ENCODE measurements at regions not wholly inside any gene's neighbourhood (a gene's known extent, or its start where the extent isn't known, plus 50 kb on each side); places are given as distances from the start of the nearest gene placed in this dataset.

DNA sequence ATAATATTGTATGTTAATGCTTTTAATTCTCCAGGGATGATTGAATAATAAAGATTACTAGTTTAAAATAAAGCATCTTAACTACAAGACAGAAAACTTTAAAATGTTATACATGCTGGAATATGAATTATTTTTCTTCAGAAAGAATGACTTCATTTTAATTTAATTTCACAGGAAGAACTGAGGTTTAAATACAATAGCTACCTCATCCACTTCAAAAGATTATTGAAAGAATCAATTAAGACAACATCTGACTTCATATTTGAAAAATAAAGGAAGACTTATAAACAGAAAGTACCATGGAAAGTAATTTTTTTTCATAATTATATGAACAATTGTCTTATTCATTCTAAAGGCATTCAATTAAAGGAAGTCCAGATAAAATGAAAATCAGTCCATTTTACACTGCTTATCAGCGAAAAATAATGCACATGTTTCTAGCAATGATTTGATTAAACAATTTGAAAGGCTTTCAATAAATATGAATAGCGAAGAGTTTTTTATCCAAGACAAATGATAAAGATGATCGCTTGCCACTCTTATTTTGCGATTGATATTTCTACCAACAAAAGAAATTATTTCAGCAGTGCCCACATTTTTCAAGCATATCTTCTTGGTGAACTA lies 368.5 kb upstream of the OPRM1 start:
- Histone ChIP-seq H3K4me3 (no peak overlapping the region), H3K4me1 (no peaks in the 10 kb centered on the region), H3K27me3 (no peaks in the 10 kb centered on the region), H3K9me3 (no peaks in the 10 kb centered on the region), H3K27ac (no peak overlapping the region), H3K36me3 (no peaks in the 10 kb centered on the region)
- DNase-seq: no peak
- TF ChIP-seq, protein P1, sequence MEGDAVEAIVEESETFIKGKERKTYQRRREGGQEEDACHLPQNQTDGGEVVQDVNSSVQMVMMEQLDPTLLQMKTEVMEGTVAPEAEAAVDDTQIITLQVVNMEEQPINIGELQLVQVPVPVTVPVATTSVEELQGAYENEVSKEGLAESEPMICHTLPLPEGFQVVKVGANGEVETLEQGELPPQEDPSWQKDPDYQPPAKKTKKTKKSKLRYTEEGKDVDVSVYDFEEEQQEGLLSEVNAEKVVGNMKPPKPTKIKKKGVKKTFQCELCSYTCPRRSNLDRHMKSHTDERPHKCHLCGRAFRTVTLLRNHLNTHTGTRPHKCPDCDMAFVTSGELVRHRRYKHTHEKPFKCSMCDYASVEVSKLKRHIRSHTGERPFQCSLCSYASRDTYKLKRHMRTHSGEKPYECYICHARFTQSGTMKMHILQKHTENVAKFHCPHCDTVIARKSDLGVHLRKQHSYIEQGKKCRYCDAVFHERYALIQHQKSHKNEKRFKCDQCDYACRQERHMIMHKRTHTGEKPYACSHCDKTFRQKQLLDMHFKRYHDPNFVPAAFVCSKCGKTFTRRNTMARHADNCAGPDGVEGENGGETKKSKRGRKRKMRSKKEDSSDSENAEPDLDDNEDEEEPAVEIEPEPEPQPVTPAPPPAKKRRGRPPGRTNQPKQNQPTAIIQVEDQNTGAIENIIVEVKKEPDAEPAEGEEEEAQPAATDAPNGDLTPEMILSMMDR (IDR thresholded peaks at IDR 0.05): no peak
- TF ChIP-seq POLR2A (IDR thresholded peaks at IDR 0.05): no peak

DNA sequence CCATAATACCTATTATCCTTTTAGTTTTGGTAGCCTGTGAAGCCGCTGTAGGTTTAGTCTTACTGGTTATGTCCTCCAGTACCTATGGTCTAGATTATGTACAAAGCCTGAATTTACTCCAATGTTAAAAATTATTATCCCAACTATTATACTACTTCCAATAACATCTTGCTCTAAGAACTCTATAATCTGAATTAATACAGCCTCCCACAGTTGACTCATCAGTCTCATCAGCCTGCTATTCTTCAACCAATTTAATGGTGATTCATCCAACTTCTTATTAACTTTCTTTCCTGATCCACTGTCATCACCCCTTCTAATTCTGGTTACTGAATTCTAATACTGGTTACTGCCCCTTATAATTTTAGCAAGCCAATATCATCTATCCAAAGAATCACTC lies 370.3 kb upstream of the OPRM1 start:
- H3K4me3 ChIP-seq: no peak overlapping the region
- TF ChIP-seq POLR2A (IDR thresholded peaks at IDR 0.05): no peak
- TF ChIP-seq, protein P1 (IDR thresholded peaks at IDR 0.05): no peak
- DNase-seq: no peak
- no peaks in the 10 kb centered on the region for H3K27me3 ChIP-seq
- H3K9me3 ChIP-seq: no peaks in the 10 kb centered on the region
- H3K4me1 ChIP-seq: no peaks in the 10 kb centered on the region
- no peaks in the 10 kb centered on the region for H3K36me3 ChIP-seq
- H3K27ac ChIP-seq: no peak overlapping the region

- no peak for TF ChIP-seq POLR2A (IDR thresholded peaks at IDR 0.05)
- H3K9me3 ChIP-seq: no peaks in the 10 kb centered on the region
- DNase-seq: no peak
- H3K27ac ChIP-seq: no peak overlapping the region
- H3K36me3 ChIP-seq: no peaks in the 10 kb centered on the region
- no peaks in the 10 kb centered on the region for H3K4me1 ChIP-seq
- H3K4me3 ChIP-seq: no peak overlapping the region
- H3K27me3 ChIP-seq: no peaks in the 10 kb centered on the region
Measured at GRCh38 chr6:153662982-153663381, 376.1 kb upstream of the OPRM1 start.

GRCh38 chr6:153645326-153645725 lies 393.7 kb upstream of the OPRM1 start:
- H3K4me3 ChIP-seq: no peak overlapping the region
- H3K36me3 ChIP-seq: no peaks in the 10 kb centered on the region
- TF ChIP-seq, protein P1 (IDR thresholded peaks at IDR 0.05): no peak
- no peak for TF ChIP-seq POLR2A (IDR thresholded peaks at IDR 0.05)
- no peak overlapping the region for H3K27ac ChIP-seq
- no peaks in the 10 kb centered on the region for H3K4me1 ChIP-seq
- no peaks in the 10 kb centered on the region for H3K27me3 ChIP-seq
- no peak for DNase-seq
- no peaks in the 10 kb centered on the region for H3K9me3 ChIP-seq

DNA sequence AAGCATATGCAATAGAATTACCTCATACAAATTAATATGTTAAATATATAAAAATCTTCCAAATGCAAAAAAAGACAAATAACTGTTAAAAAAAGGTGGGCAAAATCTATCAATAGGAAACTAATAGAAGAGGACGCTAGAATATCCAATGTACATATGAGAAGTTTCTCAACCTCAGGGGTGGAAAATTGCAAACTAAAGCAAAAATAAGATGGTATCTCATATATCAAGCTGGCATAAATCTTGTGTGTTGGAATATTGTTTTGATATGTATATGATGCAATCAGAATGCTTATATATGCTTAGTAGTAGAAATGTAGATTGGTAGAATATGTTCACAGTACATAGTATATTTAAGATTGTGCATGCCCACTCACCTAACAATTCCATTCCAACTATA lies 395.0 kb upstream of the OPRM1 start:
- Histone ChIP-seq H3K27ac (no peak overlapping the region), H3K4me1 (no peaks in the 10 kb centered on the region), H3K4me3 (no peak overlapping the region), H3K36me3 (no peaks in the 10 kb centered on the region), H3K9me3 (no peaks in the 10 kb centered on the region), H3K27me3 (no peaks in the 10 kb centered on the region)
- DNase-seq: no peak
- no peak for TF ChIP-seq POLR2A (IDR thresholded peaks at IDR 0.05)
- TF ChIP-seq, protein P1 (IDR thresholded peaks at IDR 0.05): no peak

DNA sequence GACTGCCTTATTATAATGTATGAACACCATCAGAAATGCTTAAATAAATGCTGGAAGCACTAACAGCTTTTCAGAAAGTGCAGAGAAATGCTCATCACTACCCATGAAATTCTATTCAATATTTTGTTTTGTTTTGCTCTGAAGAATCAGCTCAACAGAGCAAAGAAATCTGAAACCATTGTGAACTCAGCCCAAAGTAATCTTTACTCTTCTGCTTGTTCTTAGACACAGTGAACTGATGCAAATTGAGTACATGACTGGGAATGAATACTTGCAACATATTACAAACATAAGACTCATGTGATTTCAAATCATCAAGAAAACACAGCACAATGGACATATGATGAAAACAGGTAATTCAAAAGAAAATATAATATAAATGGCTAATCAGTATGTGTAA lies 404.6 kb upstream of the OPRM1 start:
- H3K4me3 ChIP-seq: no peak overlapping the region
- no peaks in the 10 kb centered on the region for H3K4me1 ChIP-seq
- no peak for TF ChIP-seq POLR2A (IDR thresholded peaks at IDR 0.05)
- no peaks in the 10 kb centered on the region for H3K36me3 ChIP-seq
- H3K9me3 ChIP-seq: no peaks in the 10 kb centered on the region
- H3K27ac ChIP-seq: no peak overlapping the region
- DNase-seq: no peak
- H3K27me3 ChIP-seq: no peaks in the 10 kb centered on the region

DNA sequence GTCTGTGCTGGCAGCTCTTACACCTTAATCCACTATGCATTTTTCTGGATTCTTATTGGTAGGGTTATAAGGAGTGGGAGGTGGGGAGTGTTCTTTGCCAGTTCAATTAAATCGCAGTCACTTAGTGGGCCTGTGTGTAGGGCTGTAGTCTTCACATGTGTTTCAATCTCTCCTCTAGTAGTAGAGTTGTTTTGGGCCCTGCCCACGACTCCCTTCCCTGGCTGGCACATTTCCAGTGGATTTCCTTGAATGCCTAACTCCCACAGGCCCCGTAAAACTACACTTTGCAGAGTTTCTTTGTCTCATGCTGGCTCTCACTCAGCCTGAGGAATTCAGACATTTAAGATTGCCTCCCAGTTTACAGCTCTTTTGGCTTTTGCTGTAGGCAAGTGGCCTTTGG lies 414.0 kb upstream of the OPRM1 start:
- TF ChIP-seq POLR2A (IDR thresholded peaks at IDR 0.05): no peak
- TF ChIP-seq, protein P1 (IDR thresholded peaks at IDR 0.05): no peak
- Histone ChIP-seq H3K36me3 (no peaks in the 10 kb centered on the region), H3K4me3 (no peak overlapping the region), H3K9me3 (no peaks in the 10 kb centered on the region), H3K27ac (no peak overlapping the region), H3K4me1 (no peaks in the 10 kb centered on the region), H3K27me3 (no peaks in the 10 kb centered on the region)
- no peak for DNase-seq
